ENCODE measurements at regions not wholly inside any gene's neighbourhood (a gene's known extent, or its start where the extent isn't known, plus 50 kb on each side); places are given as distances from the start of the nearest gene placed in this dataset.

- no peak for ATAC-seq
These were observed 122.7 kb upstream of the MDM1 start for GRCh38 chr12:68454892-68455291.

GRCh38 chr12:68455691-68456345 lies 123.7 kb upstream of the MDM1 start:
- ATAC-seq: no peak
- no peak for TF ChIP-seq ZNF70 (CRISPR knock-in tag; IDR thresholded peaks at IDR 0.05)
- no peak for TF ChIP-seq OSR1 (CRISPR knock-in tag; IDR thresholded peaks at IDR 0.05)
- TF ChIP-seq, protein P1, sequence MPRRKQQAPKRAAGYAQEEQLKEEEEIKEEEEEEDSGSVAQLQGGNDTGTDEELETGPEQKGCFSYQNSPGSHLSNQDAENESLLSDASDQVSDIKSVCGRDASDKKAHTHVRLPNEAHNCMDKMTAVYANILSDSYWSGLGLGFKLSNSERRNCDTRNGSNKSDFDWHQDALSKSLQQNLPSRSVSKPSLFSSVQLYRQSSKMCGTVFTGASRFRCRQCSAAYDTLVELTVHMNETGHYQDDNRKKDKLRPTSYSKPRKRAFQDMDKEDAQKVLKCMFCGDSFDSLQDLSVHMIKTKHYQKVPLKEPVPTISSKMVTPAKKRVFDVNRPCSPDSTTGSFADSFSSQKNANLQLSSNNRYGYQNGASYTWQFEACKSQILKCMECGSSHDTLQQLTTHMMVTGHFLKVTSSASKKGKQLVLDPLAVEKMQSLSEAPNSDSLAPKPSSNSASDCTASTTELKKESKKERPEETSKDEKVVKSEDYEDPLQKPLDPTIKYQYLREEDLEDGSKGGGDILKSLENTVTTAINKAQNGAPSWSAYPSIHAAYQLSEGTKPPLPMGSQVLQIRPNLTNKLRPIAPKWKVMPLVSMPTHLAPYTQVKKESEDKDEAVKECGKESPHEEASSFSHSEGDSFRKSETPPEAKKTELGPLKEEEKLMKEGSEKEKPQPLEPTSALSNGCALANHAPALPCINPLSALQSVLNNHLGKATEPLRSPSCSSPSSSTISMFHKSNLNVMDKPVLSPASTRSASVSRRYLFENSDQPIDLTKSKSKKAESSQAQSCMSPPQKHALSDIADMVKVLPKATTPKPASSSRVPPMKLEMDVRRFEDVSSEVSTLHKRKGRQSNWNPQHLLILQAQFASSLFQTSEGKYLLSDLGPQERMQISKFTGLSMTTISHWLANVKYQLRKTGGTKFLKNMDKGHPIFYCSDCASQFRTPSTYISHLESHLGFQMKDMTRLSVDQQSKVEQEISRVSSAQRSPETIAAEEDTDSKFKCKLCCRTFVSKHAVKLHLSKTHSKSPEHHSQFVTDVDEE (CRISPR knock-in tag; IDR thresholded peaks at IDR 0.05): no peak
- no peak for TF ChIP-seq POU6F1 (CRISPR knock-in tag; IDR thresholded peaks at IDR 0.05; ENCODE audit: borderline replicate concordance, low read depth)
- no peak for TF ChIP-seq PATZ1 (CRISPR knock-in tag; IDR thresholded peaks at IDR 0.05; ENCODE audit: borderline replicate concordance)
- no peak for TF ChIP-seq ZFP3 (CRISPR knock-in tag; IDR thresholded peaks at IDR 0.05)

More at GRCh38 chr12:68454892-68455291, 122.7 kb upstream of the MDM1 start:
- TF ChIP-seq ARNTL (CRISPR knock-in tag; IDR thresholded peaks at IDR 0.05; ENCODE audit: borderline replicate concordance, low read depth) (no peak), ZNF70 (CRISPR knock-in tag; IDR thresholded peaks at IDR 0.05) (no peak), OSR1 (CRISPR knock-in tag; IDR thresholded peaks at IDR 0.05) (no peak), GLIS3 (CRISPR knock-in tag; IDR thresholded peaks at IDR 0.05) (no peak), ZNF565 (CRISPR knock-in tag; conservative IDR thresholded peaks at IDR 0.05; ENCODE audit: low read depth) (no peak), PPARA (CRISPR knock-in tag; IDR thresholded peaks at IDR 0.05; ENCODE audit: borderline replicate concordance) (no peak), BACH2 (CRISPR knock-in tag; IDR thresholded peaks at IDR 0.05; ENCODE audit: borderline replicate concordance) (no peak), ZFP30 (CRISPR knock-in tag; IDR thresholded peaks at IDR 0.05) (no peak), PATZ1 (CRISPR knock-in tag; IDR thresholded peaks at IDR 0.05; ENCODE audit: borderline replicate concordance) (no peak), ZC3H10 (CRISPR knock-in tag; IDR thresholded peaks at IDR 0.05) (no peak), ESRRG (CRISPR knock-in tag; IDR thresholded peaks at IDR 0.05) (no peak)
- TF ChIP-seq, protein P1 (CRISPR knock-in tag; IDR thresholded peaks at IDR 0.05): no peak

DNA sequence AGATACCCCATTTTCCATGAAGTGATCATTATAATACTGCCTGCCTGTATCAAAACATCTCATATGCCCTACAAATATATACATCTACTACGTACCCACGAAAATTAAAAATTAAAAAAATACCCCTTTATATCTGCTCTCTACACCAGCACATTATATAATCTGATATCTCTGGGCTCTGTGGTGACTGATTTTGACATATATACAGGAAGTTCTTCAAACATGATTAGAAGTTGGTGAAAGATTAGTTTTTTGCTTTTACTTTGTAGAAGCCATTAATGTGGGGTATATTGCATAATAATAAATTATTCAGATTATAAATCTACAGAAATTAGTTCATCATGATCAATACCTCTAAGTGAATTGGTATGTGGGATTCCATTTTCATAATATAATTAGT lies 126.7 kb upstream of the MDM1 start:
- ATAC-seq: no peak
- TF ChIP-seq ZNF70 (CRISPR knock-in tag; IDR thresholded peaks at IDR 0.05): no peak
- no peak for TF ChIP-seq ZFP3 (CRISPR knock-in tag; IDR thresholded peaks at IDR 0.05)
- no peak for TF ChIP-seq ZNF565 (CRISPR knock-in tag; conservative IDR thresholded peaks at IDR 0.05; ENCODE audit: low read depth)
- TF ChIP-seq PATZ1 (CRISPR knock-in tag; IDR thresholded peaks at IDR 0.05; ENCODE audit: borderline replicate concordance): no peak
- no peak for TF ChIP-seq ZFP30 (CRISPR knock-in tag; IDR thresholded peaks at IDR 0.05)
- no peak for TF ChIP-seq RARB (CRISPR knock-in tag; IDR thresholded peaks at IDR 0.05)
- TF ChIP-seq ZNF8 (CRISPR knock-in tag; IDR thresholded peaks at IDR 0.05): no peak
- TF ChIP-seq PPARA (CRISPR knock-in tag; IDR thresholded peaks at IDR 0.05; ENCODE audit: borderline replicate concordance): no peak
- no peak for TF ChIP-seq POU6F1 (CRISPR knock-in tag; IDR thresholded peaks at IDR 0.05; ENCODE audit: borderline replicate concordance, low read depth)
- no peak for TF ChIP-seq CREB5 (CRISPR knock-in tag; IDR thresholded peaks at IDR 0.05; ENCODE audit: low read depth)
- no peak for TF ChIP-seq TCF4 (CRISPR knock-in tag; IDR thresholded peaks at IDR 0.05; ENCODE audit: borderline replicate concordance)
